Immature natural killer cell (primary cell): ENCODE measurements at regions not wholly inside any gene's neighbourhood (a gene's known extent, or its start where the extent isn't known, plus 50 kb on each side); places are given as distances from the start of the nearest gene placed in this dataset.
A peak's percentile ranks its signal among the peaks of the same experiment; 100 is the strongest.

ENCODE experiments used
- DNase-seq, 3 donors: peaks; one replicate each; pipeline ENCODE4 v3.0.0; 2022; ENCODE audit warnings: mixed read lengths in 1 of 3
- H3K27ac Mint-ChIP-seq, 6 donors: one replicate each; pipeline ENCODE4 v1.8.0; 2020; ENCODE audit warnings: mixed read lengths in 6 of 6, mild to moderate bottlenecking in 5 of 6, inconsistent platforms in 4 of 6, moderate library complexity in 3 of 6
- H3K27me3 Mint-ChIP-seq, 3 donors: one replicate each; pipeline ENCODE4 v1.8.0; 2020 to 2021; ENCODE audit warnings: low read depth in 3 of 3, mild to moderate bottlenecking in 3 of 3, mixed read lengths in 3 of 3, moderate library complexity in 3 of 3, inconsistent platforms in 1 of 3
- H3K36me3 Mint-ChIP-seq, 3 donors: one replicate each; pipeline ENCODE4 v1.8.0; 2020; ENCODE audit warnings: mixed read lengths in 3 of 3, inconsistent platforms in 2 of 3, mild to moderate bottlenecking in 2 of 3
- H3K4me1 Mint-ChIP-seq, 2 donors: one replicate each; pipeline ENCODE4 v1.8.0; 2020; ENCODE audit warnings: inconsistent platforms in 2 of 2, mild to moderate bottlenecking in 2 of 2, mixed read lengths in 2 of 2, moderate library complexity in 1 of 2
- H3K4me3 Mint-ChIP-seq, 5 donors: one replicate each; pipeline ENCODE4 v1.8.0; 2020; ENCODE audit warnings: mild to moderate bottlenecking in 5 of 5, mixed read lengths in 5 of 5, inconsistent platforms in 3 of 5, moderate library complexity in 3 of 5
- H3K9me3 Mint-ChIP-seq, 6 donors: one replicate each; pipeline ENCODE4 v1.8.0; 2020; ENCODE audit warnings: mild to moderate bottlenecking in 6 of 6, mixed read lengths in 6 of 6, inconsistent platforms in 4 of 6, moderate library complexity in 3 of 6

DNA sequence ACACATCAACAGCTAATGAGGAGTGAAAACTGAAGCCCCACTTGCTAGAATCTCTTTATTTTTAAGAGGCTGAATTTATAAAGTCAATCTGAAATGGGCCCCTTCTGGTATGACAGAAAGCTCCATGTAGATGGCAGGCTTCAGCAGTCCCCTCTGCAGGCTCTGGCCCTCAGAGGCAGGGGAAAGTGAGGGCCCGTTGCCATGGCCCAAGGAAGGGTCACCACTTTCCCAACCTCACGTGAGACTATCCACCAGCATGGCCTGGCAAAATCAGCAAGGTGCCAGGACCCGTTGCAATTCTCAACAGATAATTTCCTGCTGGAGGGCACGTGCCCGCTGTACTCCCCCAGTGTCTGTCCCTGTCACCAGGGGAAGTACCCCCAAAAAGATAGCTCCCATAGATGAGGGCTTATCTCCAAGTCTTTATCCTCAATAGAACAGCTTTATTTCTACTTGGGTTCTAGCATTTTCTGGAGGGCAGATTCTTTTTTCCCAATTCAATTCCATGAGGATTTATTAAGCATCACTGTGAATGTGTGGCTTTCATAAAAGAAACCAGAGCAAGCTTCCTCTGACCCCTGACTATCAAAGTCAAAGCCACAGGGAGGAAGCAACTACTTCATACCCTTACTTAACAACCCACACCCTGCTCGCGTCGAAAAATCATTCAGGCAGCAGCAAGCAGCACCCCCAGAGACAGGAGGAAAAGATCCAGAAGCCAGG, 85.4 kb upstream of the FSTL4 start:
- H3K4me3 Mint-ChIP-seq, result no peak overlapping the region
- peaks cover 0 to 2% (median 0%) of the 10 kb centered on the region in 6 donors for H3K9me3 Mint-ChIP-seq
- DNase-seq, result no peak
- H3K27ac Mint-ChIP-seq, result no peak overlapping the region
- peaks cover 1 to 9% (median 7%) of the 10 kb centered on the region in 3 donors for H3K27me3 Mint-ChIP-seq
- H3K4me1 Mint-ChIP-seq, result peaks cover 4 to 14% of the 10 kb centered on the region in 2 donors
- no peaks in the 10 kb centered on the region for H3K36me3 Mint-ChIP-seq

DNA sequence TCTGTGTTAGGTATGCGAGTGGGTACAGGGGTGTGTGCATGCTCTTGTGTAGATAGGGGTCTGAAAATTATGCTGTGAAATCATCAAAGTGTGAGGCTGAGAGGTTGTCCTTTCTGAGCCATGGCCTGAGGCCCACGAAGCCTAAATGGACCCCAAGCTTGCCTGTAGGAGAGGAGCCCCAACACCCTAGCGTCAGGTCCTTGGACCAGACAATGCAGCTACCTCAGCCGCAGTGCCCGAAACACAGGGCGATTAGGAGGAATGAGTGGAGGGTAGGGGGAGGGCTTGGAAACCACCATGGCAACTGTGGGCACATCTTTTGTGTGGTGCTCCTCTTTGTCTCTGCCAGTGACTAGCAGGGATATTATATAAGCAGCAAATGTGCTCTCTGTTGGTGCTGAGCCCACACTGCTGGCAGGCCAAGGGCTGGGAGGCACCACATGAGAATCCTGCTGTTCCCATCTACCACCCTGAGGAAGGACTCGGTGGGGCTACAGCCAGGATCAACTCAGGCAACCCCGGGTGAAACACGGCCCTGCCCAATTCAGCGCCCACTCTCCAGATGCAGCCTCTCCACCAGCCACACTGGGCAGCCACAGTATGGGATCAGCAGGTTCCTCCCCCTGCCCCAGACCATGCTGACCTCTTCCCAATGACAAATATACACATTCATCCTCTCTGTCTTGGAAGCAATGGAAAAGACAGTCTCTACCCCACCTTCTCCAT, 84.6 kb upstream of the FSTL4 start:
- Mint-ChIP-seq H3K4me3 (no peak overlapping the region), H3K36me3 (no peaks in the 10 kb centered on the region), H3K4me1 (peaks cover 4 to 14% of the 10 kb centered on the region in 2 donors), H3K9me3 (peaks cover 0 to 2% (median 0%) of the 10 kb centered on the region in 6 donors), H3K27me3 (peaks cover 2 to 9% (median 7%) of the 10 kb centered on the region in 3 donors), H3K27ac (no peak overlapping the region)
- DNase-seq, result no peak

DNA sequence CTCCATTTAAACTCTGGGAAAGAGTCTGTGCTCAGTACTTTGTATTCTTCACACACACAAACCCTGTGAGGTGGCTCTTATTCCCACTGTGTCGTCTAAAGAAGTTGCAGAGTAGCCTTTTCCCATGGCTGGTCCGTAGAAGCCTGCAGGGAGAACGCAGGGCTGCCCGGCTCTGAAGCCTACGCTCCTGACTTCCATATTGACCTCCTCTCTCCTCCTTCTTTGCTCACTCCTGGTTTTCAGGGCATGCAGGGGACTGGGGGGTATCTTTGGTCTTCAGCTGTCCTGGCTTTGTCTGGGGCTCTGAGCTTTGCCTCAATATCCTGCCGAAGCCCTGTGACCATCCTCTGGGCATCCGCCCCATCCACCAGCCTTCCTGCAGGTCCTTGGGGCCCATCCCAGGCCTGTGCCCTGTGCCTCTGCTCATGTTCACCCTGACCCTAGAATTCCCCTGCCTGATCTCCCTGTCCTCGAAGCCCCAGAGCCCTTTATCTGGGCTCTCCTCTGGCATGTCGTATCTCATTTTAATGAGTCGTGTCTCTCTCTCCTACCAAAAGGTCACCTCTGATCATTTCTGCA, 83.8 kb upstream of the FSTL4 start:
- H3K9me3 Mint-ChIP-seq, result peaks cover 0 to 2% (median 0%) of the 10 kb centered on the region in 6 donors
- no peak overlapping the region for H3K4me3 Mint-ChIP-seq
- no peaks in the 10 kb centered on the region for H3K36me3 Mint-ChIP-seq
- peaks cover 4 to 14% of the 10 kb centered on the region in 2 donors for H3K4me1 Mint-ChIP-seq
- H3K27ac Mint-ChIP-seq, result no peak overlapping the region
- peaks cover 0 to 13% (median 5%) of the 10 kb centered on the region in 3 donors for H3K27me3 Mint-ChIP-seq
- DNase-seq, result no peak

DNA sequence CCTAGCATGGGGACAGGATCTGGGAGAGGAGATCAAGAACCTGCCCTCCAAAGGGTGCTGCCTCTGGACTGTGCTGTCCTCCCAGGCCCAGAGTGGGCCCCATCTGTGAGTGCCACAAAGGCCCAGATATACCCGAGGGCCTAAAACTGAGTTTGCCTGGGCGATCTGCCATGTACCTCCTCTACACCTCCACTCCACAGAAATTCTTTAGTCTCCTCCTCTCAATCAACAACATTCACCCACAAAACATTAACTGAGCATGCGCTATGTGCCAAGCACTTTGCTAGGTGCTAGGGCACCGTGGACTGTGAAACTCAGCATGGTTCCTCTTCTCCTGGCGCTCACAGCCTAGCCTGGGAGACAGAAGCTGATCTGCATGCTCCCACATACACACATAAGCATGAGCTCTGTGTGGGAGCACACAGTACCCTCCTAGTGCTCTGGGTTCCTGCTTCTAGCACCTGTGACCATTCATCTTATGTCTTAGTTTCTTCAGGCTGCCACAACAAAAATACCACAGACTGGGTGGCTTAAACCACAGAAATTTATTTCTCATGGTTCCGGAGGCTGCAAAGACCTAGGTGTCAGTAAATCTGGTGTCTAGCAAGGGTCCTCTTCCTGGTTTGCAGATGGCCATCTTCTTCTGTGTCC, 82.0 kb upstream of the FSTL4 start:
- H3K27ac Mint-ChIP-seq, result no peak overlapping the region
- no peaks in the 10 kb centered on the region for H3K9me3 Mint-ChIP-seq
- DNase-seq, result peak; percentile 9 to 14 (median 12)
- peaks cover 4 to 14% of the 10 kb centered on the region in 2 donors for H3K4me1 Mint-ChIP-seq
- H3K4me3 Mint-ChIP-seq, result peak overlapping the region in 1 of 5 donors; percentile 24
- H3K36me3 Mint-ChIP-seq, result no peaks in the 10 kb centered on the region
- H3K27me3 Mint-ChIP-seq, result peaks cover 4 to 15% (median 5%) of the 10 kb centered on the region in 3 donors

DNA sequence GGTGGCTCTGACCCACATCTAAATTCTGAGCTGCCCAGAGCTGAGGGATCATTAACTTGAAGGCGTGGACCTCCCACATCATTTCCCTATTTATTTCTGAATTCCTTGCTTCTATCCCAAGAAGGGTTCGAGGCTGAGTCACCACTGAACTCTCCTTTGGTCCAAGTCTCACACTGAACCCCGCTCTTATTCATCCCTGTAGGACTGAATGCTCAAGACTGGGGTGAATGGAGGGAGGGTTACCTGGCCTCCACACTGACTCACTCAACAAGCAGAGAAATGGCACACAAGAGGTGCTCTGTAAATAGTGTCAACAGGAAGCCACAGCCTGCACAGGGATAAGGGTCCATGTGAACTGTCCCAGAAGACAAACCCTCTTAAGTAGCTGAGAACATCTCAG, 79.1 kb upstream of the FSTL4 start:
- Mint-ChIP-seq H3K9me3 (no peaks in the 10 kb centered on the region), H3K4me1 (peaks cover 4 to 14% of the 10 kb centered on the region in 2 donors), H3K27ac (no peak overlapping the region), H3K36me3 (no peaks in the 10 kb centered on the region), H3K27me3 (peaks cover 8 to 15% (median 11%) of the 10 kb centered on the region in 3 donors), H3K4me3 (no peak overlapping the region)
- no peak for DNase-seq

DNA sequence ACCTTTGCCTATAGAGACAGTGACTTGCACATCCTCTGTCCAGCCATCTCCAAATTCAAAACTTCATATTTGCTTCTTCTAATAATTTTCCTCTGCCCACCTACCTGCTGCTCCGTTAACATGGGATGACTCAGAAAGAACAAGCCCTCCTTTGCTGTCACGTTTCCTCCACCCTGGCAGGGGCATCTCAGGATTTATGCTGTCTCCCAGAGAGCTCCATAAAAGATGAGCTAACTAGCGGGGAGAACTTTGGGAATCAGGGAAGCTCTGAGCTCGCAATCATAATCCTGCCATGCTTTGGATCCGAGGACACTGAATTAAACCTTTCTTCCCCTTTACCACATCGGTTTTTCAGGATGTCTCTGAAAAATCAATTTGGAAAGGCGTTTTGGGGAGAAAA, 78.4 kb upstream of the FSTL4 start:
- peaks cover 8 to 14% (median 13%) of the 10 kb centered on the region in 3 donors for H3K27me3 Mint-ChIP-seq
- H3K9me3 Mint-ChIP-seq, result no peaks in the 10 kb centered on the region
- no peaks in the 10 kb centered on the region for H3K36me3 Mint-ChIP-seq
- H3K27ac Mint-ChIP-seq, result no peak overlapping the region
- DNase-seq, result no peak
- H3K4me3 Mint-ChIP-seq, result no peak overlapping the region
- peaks cover 4 to 14% of the 10 kb centered on the region in 2 donors for H3K4me1 Mint-ChIP-seq

DNA sequence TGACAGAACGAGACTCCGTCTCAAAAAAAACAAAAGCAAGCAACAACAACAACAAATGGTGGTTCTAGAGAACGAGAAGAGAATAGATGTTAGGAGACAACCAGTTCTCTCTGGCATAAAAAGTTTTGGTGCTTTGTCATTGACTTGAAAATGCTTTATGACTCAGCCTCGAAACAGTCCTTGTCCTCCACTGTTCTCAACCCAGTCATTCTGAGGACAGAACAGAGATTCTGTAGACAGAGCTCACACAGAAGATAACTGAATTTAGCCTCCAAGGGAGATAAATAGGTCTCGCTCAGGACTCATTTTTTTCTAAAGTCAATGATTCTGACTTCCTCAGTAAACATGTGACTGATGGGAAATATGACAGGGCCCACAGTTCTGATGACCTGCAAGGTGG, 76.0 kb upstream of the FSTL4 start:
- Mint-ChIP-seq H3K4me1 (no peaks in the 10 kb centered on the region), H3K27me3 (peaks cover 10 to 15% (median 11%) of the 10 kb centered on the region in 3 donors), H3K36me3 (no peaks in the 10 kb centered on the region), H3K9me3 (no peaks in the 10 kb centered on the region), H3K27ac (no peak overlapping the region), H3K4me3 (no peak overlapping the region)
- no peak for DNase-seq

DNA sequence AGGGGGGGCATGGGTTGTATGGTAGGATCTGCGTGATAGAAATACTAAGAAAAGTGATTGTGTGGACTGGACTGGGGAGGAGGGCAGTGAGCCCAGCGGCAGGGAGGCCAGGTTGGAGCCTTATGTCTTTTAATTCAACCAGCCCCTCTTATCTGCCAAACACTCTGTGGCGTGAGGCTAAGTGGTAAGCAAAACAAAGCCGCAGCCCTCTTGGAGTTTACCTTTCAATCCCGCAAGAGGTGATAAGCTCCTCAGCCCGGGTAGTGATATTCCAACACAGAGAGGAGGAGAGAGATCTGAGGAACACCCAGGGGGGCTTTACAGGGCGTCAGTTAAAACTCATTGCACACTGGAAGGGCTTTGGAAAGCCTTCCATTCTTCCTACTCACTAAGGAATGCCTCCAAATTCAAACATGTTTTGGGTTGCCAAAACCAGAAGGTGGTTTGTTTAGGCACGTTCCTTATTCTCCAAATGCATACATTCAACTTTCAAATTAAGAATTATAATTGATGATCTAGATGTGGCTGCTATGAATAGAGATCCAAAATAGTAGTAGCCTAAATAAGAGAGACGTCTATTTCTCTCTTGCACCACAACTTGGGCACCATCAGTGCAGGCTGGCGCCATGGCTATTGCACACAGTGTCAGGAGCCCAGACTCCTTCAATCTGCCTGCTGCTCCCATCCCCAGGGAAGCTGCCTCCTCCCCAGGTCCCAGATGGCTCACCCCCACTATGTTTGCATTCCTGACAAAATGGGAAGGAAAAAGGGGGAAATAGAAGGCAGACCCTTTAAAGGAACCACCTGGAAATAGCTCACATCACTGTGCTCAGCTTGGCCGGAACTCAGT, 75.1 kb upstream of the FSTL4 start:
- Mint-ChIP-seq H3K36me3 (no peaks in the 10 kb centered on the region), H3K27ac (no peak overlapping the region), H3K27me3 (peaks cover 11 to 15% (median 11%) of the 10 kb centered on the region in 3 donors), H3K9me3 (no peaks in the 10 kb centered on the region), H3K4me3 (no peak overlapping the region), H3K4me1 (no peaks in the 10 kb centered on the region)
- DNase-seq, result no peak

DNA sequence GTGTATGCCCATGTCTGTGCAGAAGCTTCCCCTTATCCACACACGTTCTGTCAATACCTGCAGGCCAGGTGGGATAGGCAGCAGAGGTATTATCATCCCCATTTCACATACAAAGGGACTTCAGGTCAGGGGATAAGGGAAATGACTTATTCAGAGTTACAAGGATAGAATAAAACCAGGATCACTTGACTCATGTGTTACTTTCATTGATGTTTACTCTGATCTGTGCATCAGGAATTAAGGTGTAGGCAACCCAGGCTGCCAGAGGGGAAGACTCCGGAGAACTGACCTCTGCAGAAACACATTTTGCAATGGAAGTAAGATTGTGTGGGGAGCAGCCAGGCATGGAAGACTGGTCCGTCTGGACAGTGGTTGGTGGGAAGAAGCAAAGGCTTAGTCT, 74.2 kb upstream of the FSTL4 start:
- H3K4me3 Mint-ChIP-seq, result no peak overlapping the region
- H3K27ac Mint-ChIP-seq, result no peak overlapping the region
- H3K27me3 Mint-ChIP-seq, result peaks cover 8 to 14% (median 13%) of the 10 kb centered on the region in 3 donors

DNA sequence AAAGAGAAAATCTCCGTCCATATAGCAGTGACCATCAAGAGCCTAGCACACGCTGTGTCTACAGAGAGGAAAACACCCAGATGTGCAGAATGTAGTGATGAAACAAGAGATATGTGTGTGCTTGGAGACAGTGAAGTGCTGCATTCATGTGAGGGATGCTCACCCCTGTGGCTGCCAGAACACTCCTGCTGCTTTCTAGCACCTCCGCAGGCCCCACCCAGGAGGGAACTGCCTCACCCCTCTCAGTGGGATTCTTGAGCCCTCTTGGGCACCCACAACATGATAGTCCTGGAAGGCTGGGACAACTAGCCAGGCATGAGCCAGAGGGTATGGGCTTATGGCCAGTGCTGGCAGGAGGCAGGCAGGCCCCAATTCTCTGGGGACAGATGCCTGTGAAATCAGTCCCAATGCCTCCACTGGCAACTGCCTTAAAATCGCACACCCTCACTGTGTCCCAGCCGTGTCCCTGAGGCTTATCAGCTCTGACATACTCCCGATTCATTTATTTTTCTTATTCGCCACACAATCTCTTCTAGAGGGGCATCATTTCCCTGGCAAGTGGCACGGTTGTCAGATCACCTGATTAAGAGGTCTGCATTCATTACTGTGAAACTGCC, 73.2 kb upstream of the FSTL4 start:
- DNase-seq, result no peak
- no peaks in the 10 kb centered on the region for H3K36me3 Mint-ChIP-seq
- H3K9me3 Mint-ChIP-seq, result no peaks in the 10 kb centered on the region
- no peaks in the 10 kb centered on the region for H3K4me1 Mint-ChIP-seq
- peaks cover 8 to 14% (median 10%) of the 10 kb centered on the region in 3 donors for H3K27me3 Mint-ChIP-seq
- H3K4me3 Mint-ChIP-seq, result no peak overlapping the region
- H3K27ac Mint-ChIP-seq, result no peak overlapping the region

More for the DNA sequence above, 74.2 kb upstream of the FSTL4 start:
- Mint-ChIP-seq H3K9me3 (no peaks in the 10 kb centered on the region), H3K4me1 (no peaks in the 10 kb centered on the region), H3K36me3 (no peaks in the 10 kb centered on the region)
- DNase-seq, result no peak

DNA sequence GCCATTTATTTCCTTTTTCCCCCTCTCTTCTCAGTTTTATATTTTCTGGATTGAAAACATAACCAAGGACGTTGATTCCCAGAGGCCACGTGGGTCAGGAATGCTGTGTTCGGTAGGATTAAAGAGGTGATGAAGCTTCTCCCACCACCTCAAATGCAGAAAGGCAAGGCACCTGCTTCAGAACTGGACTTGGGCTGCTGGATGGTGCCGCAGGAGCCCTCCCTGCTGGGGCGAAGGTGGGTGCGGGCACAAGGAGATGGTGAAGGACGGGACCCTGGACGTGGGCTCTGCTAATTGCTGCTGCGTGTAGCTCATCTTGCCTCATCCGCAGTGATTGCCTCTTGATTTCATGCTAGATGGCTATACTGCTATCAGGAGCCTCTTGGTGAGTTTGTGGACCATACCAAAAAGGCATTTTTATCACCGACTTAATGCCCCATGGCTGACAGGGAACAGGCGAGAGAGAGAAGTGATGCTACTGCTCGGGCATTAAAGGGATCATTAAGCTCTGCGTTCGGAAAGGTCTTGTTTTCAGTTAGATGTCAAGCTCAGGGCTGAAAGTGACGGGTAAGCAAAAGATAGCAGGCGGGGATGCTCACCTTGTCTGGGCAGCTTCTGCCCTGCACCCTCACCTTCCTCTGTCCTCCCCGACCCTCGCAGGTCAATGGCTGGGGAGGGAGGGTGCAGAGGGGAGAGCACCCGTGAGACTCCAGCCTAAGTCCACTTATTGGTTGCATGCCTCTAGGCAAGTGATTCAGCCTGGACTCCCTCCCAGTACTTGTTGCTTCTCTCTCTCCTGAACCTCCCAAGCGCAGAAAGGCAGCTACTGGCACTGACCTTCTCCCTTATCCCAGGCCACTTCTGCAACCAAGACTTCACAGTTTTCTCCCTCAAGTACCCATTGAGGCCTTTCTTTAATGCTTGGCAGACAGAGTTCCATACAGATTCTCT, 71.6 kb upstream of the FSTL4 start:
- no peaks in the 10 kb centered on the region for H3K36me3 Mint-ChIP-seq

DNA sequence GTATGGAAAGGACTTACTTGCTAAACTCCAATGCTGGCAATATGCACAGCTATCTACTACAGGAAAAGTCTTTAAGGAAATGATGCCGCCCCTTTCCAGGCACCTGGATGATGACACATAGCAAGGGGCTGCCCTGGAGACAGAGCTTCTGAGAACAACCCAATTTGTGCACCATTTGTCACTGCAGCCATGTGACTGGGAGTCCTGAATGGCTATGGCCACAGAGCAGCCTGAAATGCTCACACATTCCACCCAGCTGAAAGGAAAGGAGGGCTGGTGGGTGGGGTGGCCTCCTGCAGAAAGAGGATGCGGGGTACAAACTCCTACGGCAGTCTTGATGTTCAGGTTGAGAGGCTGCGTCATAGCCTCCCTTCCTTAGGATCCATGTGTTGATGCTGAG, 70.1 kb upstream of the FSTL4 start:
- H3K27ac Mint-ChIP-seq, result no peak overlapping the region

More for the DNA sequence above, 71.6 kb upstream of the FSTL4 start:
- Mint-ChIP-seq H3K27ac (no peak overlapping the region), H3K4me3 (no peak overlapping the region), H3K9me3 (no peaks in the 10 kb centered on the region), H3K4me1 (no peaks in the 10 kb centered on the region), H3K27me3 (peaks cover 6 to 11% (median 8%) of the 10 kb centered on the region in 3 donors)
- DNase-seq, result no peak

More for the DNA sequence above, 70.1 kb upstream of the FSTL4 start:
- no peaks in the 10 kb centered on the region for H3K4me1 Mint-ChIP-seq
- no peaks in the 10 kb centered on the region for H3K36me3 Mint-ChIP-seq
- H3K9me3 Mint-ChIP-seq, result no peaks in the 10 kb centered on the region
- DNase-seq, result no peak
- no peak overlapping the region for H3K4me3 Mint-ChIP-seq
- H3K27me3 Mint-ChIP-seq, result peaks cover 5 to 11% (median 8%) of the 10 kb centered on the region in 3 donors
